GM12892 (cell line): ENCODE measurements at regions not wholly inside any gene's neighbourhood (a gene's known extent, or its start where the extent isn't known, plus 50 kb on each side); places are given as distances from the start of the nearest gene placed in this dataset.

Source experiments
- POLR2A ChIP-seq: IDR thresholded peaks from 2 replicates; pipeline ENCODE4 v1.6.1; 2011; ENCODE audit warnings: low read depth, low read length, control low read depth
- POLR2AphosphoS5 ChIP-seq: IDR thresholded peaks from 2 replicates; pipeline ENCODE4 v1.6.1; 2011; ENCODE audit warnings: low read depth, low read length, control low read depth

DNA sequence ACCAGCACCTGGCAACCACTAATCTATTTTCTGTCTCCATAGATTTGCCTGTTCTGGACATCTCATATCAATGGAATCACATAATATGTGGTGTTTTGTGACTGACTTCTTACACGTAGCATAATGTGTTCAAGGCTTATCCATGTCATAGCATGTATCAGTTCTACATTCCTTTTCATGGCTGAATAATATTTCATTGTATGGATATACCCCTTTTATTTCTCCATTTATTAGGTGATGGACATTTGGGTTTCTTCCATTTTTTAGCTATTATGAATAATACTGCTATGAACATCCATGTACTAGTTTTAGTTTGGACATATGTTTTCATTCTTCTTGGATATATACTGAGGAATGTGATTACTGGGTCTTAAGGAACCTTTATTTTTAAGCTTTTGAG is 78.0 kb upstream of the OLIG2 start:
- TF ChIP-seq POLR2AphosphoS5 (no peak), POLR2A (no peak)
